H1 (cell line): ENCODE measurements at regions not wholly inside any gene's neighbourhood (a gene's known extent, or its start where the extent isn't known, plus 50 kb on each side); places are given as distances from the start of the nearest gene placed in this dataset.

Source experiments
- CTCF ChIA-PET: fragments of 300-600 bp; sonication (Branson Sonifier 250); formaldehyde crosslinking; loops from one replicate; lab custom pipeline; 2021; ENCODE audit not compliant: partially characterized antibody; lab: Charles Lee
- POLR2A ChIA-PET: fragments of 300-600 bp; sonication (Branson Sonifier 250); formaldehyde crosslinking; loops from one replicate; lab custom pipeline; 2021; ENCODE audit warnings: inconsistent platforms; ENCODE audit not compliant: partially characterized antibody; lab: Charles Lee
- DNase-seq, 2 experiments: peaks; one replicate each; pipeline versions ENCODE4 v3.0.0 to v3.0.0-alpha.2; 2010 to 2022; ENCODE audit warnings: low spot score in 2 of 2, low read depth in 1 of 2, mixed read lengths in 1 of 2
- FAIRE-seq: peaks from 2 replicates; lab custom pipeline; 2011; peaks lifted over from hg19 to GRCh38; lab: Jason Lieb, UNC
- H2AFZ ChIP-seq: 2 replicates; pipeline ENCODE4 v1.8.1; 2012; ENCODE audit warnings: low read length, inconsistent platforms
- H2AK5ac ChIP-seq: 2 replicates; pipeline ENCODE4 v1.6.1; 2013; ENCODE audit warnings: low read depth, low read length
- H2BK120ac ChIP-seq: replicated peaks from 2 replicates; pipeline ENCODE3; 2013; ENCODE audit warnings: low read depth, low read length, inconsistent platforms
- H2BK12ac ChIP-seq: 2 replicates; pipeline ENCODE4 v1.6.1; 2013; ENCODE audit warnings: low read depth, low read length
- H2BK15ac ChIP-seq: 2 replicates; pipeline ENCODE4 v1.6.1; 2013; ENCODE audit warnings: low read length
- H2BK20ac ChIP-seq: 2 replicates; pipeline ENCODE4 v1.6.1; 2013; ENCODE audit warnings: low read length
- H2BK5ac ChIP-seq: 2 replicates; pipeline ENCODE4 v1.6.1; 2013; ENCODE audit warnings: low read depth, low read length
- H3K14ac ChIP-seq: 2 replicates; pipeline ENCODE4 v1.6.1; 2013; ENCODE audit warnings: inconsistent platforms; ENCODE audit not compliant: insufficient read length
- H3K18ac ChIP-seq: 2 replicates; pipeline ENCODE4 v1.6.1; 2013; ENCODE audit warnings: low read length; ENCODE audit errors: extremely low read depth
- H3K23ac ChIP-seq: 2 replicates; pipeline ENCODE4 v1.6.1; 2013; ENCODE audit warnings: inconsistent platforms; ENCODE audit not compliant: insufficient read length
- H3K23me2 ChIP-seq: 2 replicates; pipeline ENCODE4 v1.6.1; 2013; ENCODE audit warnings: low read depth, low read length
- H3K27ac ChIP-seq: 2 replicates; pipeline ENCODE4 v1.6.1; 2011; ENCODE audit warnings: low read depth, low read length, inconsistent platforms
- H3K27me3 ChIP-seq, 4 experiments: replicated peaks in 1 of 4; 1 replicate in 1 of 4; 2 replicates in 3 of 4; pipeline versions ENCODE4 v1.6.1 to v1.8.1; 2011 to 2013; ENCODE audit warnings: low read length in 3 of 4, mild to moderate bottlenecking in 3 of 4, inconsistent platforms in 2 of 4, mixed read lengths in 2 of 4, moderate library complexity in 1 of 4; ENCODE audit not compliant: control insufficient read depth in 3 of 4, insufficient read depth in 3 of 4; ENCODE audit errors: extremely low read depth in 1 of 4
- H3K36me3 ChIP-seq, 4 experiments: 2 replicates each; pipeline versions ENCODE4 v1.6.1 to v1.8.1; 2011 to 2013; ENCODE audit warnings: mild to moderate bottlenecking in 4 of 4, low read length in 3 of 4, moderate library complexity in 2 of 4, control low read depth in 1 of 4, inconsistent platforms in 1 of 4; ENCODE audit not compliant: insufficient read depth in 4 of 4, control insufficient read depth in 2 of 4
- H3K4ac ChIP-seq: replicated peaks from 2 replicates; pipeline ENCODE3; 2013; ENCODE audit warnings: low read length, low read depth, mixed read lengths, inconsistent platforms; ENCODE audit not compliant: insufficient read length
- H3K4me1 ChIP-seq, 4 experiments: replicated peaks in 1 of 4; 1 replicate in 1 of 4; 2 replicates in 3 of 4; pipeline versions ENCODE4 v1.6.1 to v1.8.1; 2011 to 2013; ENCODE audit warnings: low read length in 3 of 4, inconsistent platforms in 2 of 4, mixed read lengths in 1 of 4; ENCODE audit not compliant: insufficient read depth in 4 of 4, control insufficient read depth in 3 of 4
- H3K4me2 ChIP-seq, 2 experiments: 2 replicates each; pipeline versions ENCODE4 v1.6.1 to v1.8.1; 2011 to 2013; ENCODE audit warnings: low read depth in 2 of 2, low read length in 2 of 2, control low read depth in 1 of 2, inconsistent platforms in 1 of 2, mild to moderate bottlenecking in 1 of 2; ENCODE audit not compliant: insufficient read depth in 1 of 2
- H3K4me3 ChIP-seq, 4 experiments: fragments of 200-600, 300-600 bp in 1 of 4; sonication (generic), shearing (Covaris generic), sonication (Bioruptor Twin) in 1 of 4; 2 replicates each; pipeline versions ENCODE4 v1.5.1 to v1.8.1; 2011 to 2016; ENCODE audit warnings: low read length in 4 of 4, low read depth in 3 of 4, control low read depth in 2 of 4, inconsistent platforms in 2 of 4, mild to moderate bottlenecking in 2 of 4, mixed read lengths in 1 of 4, moderate library complexity in 1 of 4; ENCODE audit not compliant: insufficient read depth in 2 of 4; ENCODE audit errors: extremely low read depth in 1 of 4
- H3K56ac ChIP-seq: replicated peaks from 2 replicates; pipeline ENCODE3; 2013; ENCODE audit warnings: low read depth, mild to moderate bottlenecking, mixed read lengths, low read length, inconsistent platforms; ENCODE audit not compliant: insufficient read length
- H3K79me1 ChIP-seq: 2 replicates; pipeline ENCODE4 v1.6.1; 2013; ENCODE audit warnings: low read depth, low read length, control low read depth
- H3K79me2 ChIP-seq, 2 experiments: 2 replicates each; pipeline versions ENCODE4 v1.6.1 to v1.8.1; 2012 to 2013; ENCODE audit warnings: low read length in 2 of 2, mild to moderate bottlenecking in 2 of 2, inconsistent platforms in 1 of 2; ENCODE audit not compliant: insufficient read depth in 2 of 2, control insufficient read depth in 1 of 2
- H3K9ac ChIP-seq, 4 experiments: replicated peaks in 1 of 4; 1 replicate in 1 of 4; 2 replicates in 3 of 4; pipeline versions ENCODE4 v1.6.1 to v1.8.1; 2011 to 2013; ENCODE audit warnings: low read depth in 3 of 4, low read length in 3 of 4, control low read depth in 2 of 4, mild to moderate bottlenecking in 2 of 4, moderate library complexity in 2 of 4, inconsistent platforms in 1 of 4; ENCODE audit errors: extremely low read depth in 1 of 4
- H3K9me3 ChIP-seq, 2 experiments: 2 replicates each; pipeline versions ENCODE4 v1.6.1 to v1.8.1; 2012 to 2013; ENCODE audit warnings: mild to moderate bottlenecking in 2 of 2, moderate library complexity in 2 of 2, control low read depth in 1 of 2, inconsistent platforms in 1 of 2, low read depth in 1 of 2, low read length in 1 of 2, mixed read lengths in 1 of 2; ENCODE audit not compliant: insufficient read depth in 2 of 2
- H4K20me1 ChIP-seq, 2 experiments: replicated peaks in 1 of 2; 2 replicates each; pipeline versions ENCODE3 to v1.8.1; 2011 to 2013; ENCODE audit warnings: inconsistent platforms in 2 of 2, low read length in 2 of 2, mild to moderate bottlenecking in 1 of 2; ENCODE audit not compliant: insufficient read depth in 2 of 2, control insufficient read depth in 1 of 2
- H4K5ac ChIP-seq: 2 replicates; pipeline ENCODE4 v1.6.1; 2013; ENCODE audit warnings: low read length, low read depth, mixed read lengths, inconsistent platforms; ENCODE audit not compliant: insufficient read length
- H4K8ac ChIP-seq: 2 replicates; pipeline ENCODE4 v1.8.0; 2013; ENCODE audit warnings: mild to moderate bottlenecking, moderate library complexity, low read length, inconsistent platforms; ENCODE audit not compliant: insufficient read depth; ENCODE audit errors: extremely low read depth
- H4K91ac ChIP-seq: replicated peaks from 2 replicates; pipeline ENCODE3; 2013; ENCODE audit warnings: low read length, mixed read lengths, inconsistent platforms; ENCODE audit not compliant: insufficient read length
- CBX5 ChIP-seq: fragments of 300-800, 300-1000 bp; sonication (generic); IDR thresholded peaks from 2 replicates; pipeline ENCODE4 v1.7.1; 2016; ENCODE audit warnings: antibody characterized with exemption, low read length, low read depth
- CHD2 ChIP-seq: IDR thresholded peaks from 2 replicates; pipeline ENCODE4 v1.6.1; 2012; ENCODE audit warnings: low read length, improper control_type of control experiment
- CTBP2 ChIP-seq: IDR thresholded peaks from 2 replicates; pipeline ENCODE4 v1.7.0; 2011; ENCODE audit warnings: borderline replicate concordance, mild to moderate bottlenecking, moderate library complexity, mixed read lengths, low read length; ENCODE audit not compliant: insufficient read depth, insufficient read length
- MAFK ChIP-seq: IDR thresholded peaks from 2 replicates; pipeline ENCODE4 v1.6.1; 2012; ENCODE audit warnings: low read depth, mild to moderate bottlenecking, improper control_type of control experiment, low read length
- NANOG ChIP-seq: IDR thresholded peaks from 2 replicates; pipeline ENCODE4 v1.6.1; 2011; ENCODE audit warnings: low read length, low read depth, mild to moderate bottlenecking, inconsistent platforms; ENCODE audit not compliant: insufficient read depth, poor library complexity, severe bottlenecking
- RBBP5 ChIP-seq: IDR thresholded peaks from 2 replicates; pipeline ENCODE4 v1.7.1; 2012; ENCODE audit warnings: low read depth, mild to moderate bottlenecking, inconsistent platforms, low read length, moderate library complexity, borderline replicate concordance
- SP2 ChIP-seq: IDR thresholded peaks from 2 replicates; pipeline ENCODE4 v1.6.1; 2012; ENCODE audit warnings: mild to moderate bottlenecking, low read length, inconsistent platforms
- TAF1 ChIP-seq: IDR thresholded peaks from 2 replicates; pipeline ENCODE4 v1.6.1; 2011; ENCODE audit warnings: mild to moderate bottlenecking, low read depth, low read length
- WGBS, 2 experiments: shearing (Covaris generic) in 1 of 2; methylation state at CpG; one replicate each; pipeline versions ENCODE4 v1.1.6 to v1.1.7; 2013 to 2015; ENCODE audit warnings: low lambda C conversion rate in 2 of 2, mixed read lengths in 2 of 2, inconsistent platforms in 1 of 2, low coverage in 1 of 2, missing lambda C conversion rate in 1 of 2; ENCODE audit not compliant: insufficient replicate concordance in 2 of 2, insufficient coverage in 1 of 2, insufficient read length in 1 of 2; ENCODE audit errors: extremely low coverage in 1 of 2, missing lambda C conversion rate in 1 of 2; 5-methylcytosine and 5-hydroxymethylcytosine counted together
- TF ChIP-seq, protein P1 (sequence below): IDR thresholded peaks from 2 replicates; pipeline ENCODE4 v1.6.1; 2012; ENCODE audit warnings: inconsistent platforms
- TF ChIP-seq, protein P2 (sequence below): IDR thresholded peaks from 2 replicates; pipeline ENCODE4 v1.6.1; 2011; ENCODE audit warnings: low read length, improper control_type of control experiment

DNA sequence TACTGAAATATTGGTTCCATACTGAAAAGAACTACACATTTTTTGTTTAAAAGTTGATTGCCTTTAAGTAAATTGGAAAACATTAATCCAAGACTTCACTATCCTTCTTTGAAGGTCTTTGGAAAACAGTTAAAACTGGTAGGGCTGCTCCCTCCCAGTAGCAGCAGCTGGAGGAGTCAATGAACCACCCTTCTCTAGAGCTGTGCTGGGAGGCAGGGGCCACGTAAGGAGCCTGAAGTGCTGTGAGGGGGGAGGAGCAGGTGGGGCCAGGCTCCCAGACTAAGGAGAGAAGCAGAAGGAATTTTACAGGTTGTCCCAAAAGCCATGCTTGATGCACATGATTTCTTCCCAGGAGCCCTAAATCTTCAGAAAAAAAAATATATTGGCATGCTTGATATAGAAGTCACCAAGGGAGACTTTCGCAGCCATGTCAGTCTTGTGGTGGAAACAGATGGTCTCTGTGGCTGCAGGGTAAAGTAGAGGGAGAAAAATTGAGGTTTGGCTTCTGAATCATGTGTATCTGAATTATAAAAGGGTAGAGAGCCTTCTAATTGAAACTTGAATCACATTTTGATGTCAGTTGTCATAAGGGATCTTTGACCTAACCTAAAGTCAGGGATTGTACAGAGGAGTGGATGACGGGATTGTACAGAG lies 673.2 kb upstream of the FRG1 start:
- Histone ChIP-seq H4K20me1 (no peaks in the 10 kb centered on the region), H3K14ac (no peak overlapping the region), H3K27me3 (no peaks in the 10 kb centered on the region)
- TF ChIP-seq RBBP5 (no peak), TAF1 (no peak), CBX5 (no peak), MAFK (no peak), NANOG (no peak), SP2 (no peak), CTBP2 (no peak), CHD2 (no peak)
- TF ChIP-seq, protein P1, sequence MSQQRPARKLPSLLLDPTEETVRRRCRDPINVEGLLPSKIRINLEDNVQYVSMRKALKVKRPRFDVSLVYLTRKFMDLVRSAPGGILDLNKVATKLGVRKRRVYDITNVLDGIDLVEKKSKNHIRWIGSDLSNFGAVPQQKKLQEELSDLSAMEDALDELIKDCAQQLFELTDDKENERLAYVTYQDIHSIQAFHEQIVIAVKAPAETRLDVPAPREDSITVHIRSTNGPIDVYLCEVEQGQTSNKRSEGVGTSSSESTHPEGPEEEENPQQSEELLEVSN = no peak
- TF ChIP-seq, protein P2, sequence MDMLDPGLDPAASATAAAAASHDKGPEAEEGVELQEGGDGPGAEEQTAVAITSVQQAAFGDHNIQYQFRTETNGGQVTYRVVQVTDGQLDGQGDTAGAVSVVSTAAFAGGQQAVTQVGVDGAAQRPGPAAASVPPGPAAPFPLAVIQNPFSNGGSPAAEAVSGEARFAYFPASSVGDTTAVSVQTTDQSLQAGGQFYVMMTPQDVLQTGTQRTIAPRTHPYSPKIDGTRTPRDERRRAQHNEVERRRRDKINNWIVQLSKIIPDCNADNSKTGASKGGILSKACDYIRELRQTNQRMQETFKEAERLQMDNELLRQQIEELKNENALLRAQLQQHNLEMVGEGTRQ = no peak
- TF ChIP-seq, all 59 proteins: peak for 0
- no peak overlapping the region for H2BK20ac ChIP-seq
- DNase-seq (no peak), FAIRE-seq (no peak)
- no peak overlapping the region for H2AK5ac ChIP-seq
- CTCF ChIA-PET = no interaction called here
- H2AFZ ChIP-seq = 0 out of 2 replicates have a peak overlapping the region, but pooled peaks have one; percentile 37
- H2BK15ac ChIP-seq = no peak overlapping the region
- H3K9ac ChIP-seq = no peak overlapping the region
- no peaks in the 10 kb centered on the region; the same call in 1 of the 2 replicates for H3K23me2 ChIP-seq
- POLR2A ChIA-PET = no interaction called here
- no peaks in the 10 kb centered on the region for H3K79me2 ChIP-seq
- H2BK120ac ChIP-seq = no peak overlapping the region
- WGBS, 2 experiments = 100% methylated on average over 3 of the region's 3 CpGs; no CpG with 5 or more reads in 1 of the 2 experiments
- no peak overlapping the region for H4K8ac ChIP-seq
- no peak overlapping the region for H3K4ac ChIP-seq
- H2BK12ac ChIP-seq = no peak overlapping the region
- no peak overlapping the region for H4K5ac ChIP-seq
- no peak overlapping the region for H3K56ac ChIP-seq
- H3K36me3 ChIP-seq = no peaks in the 10 kb centered on the region
- H3K9me3 ChIP-seq = no peaks in the 10 kb centered on the region
- no peak overlapping the region for H3K4me3 ChIP-seq
- H3K18ac ChIP-seq = no peak overlapping the region
- no peaks in the 10 kb centered on the region for H3K4me1 ChIP-seq
- H3K4me2 ChIP-seq = no peak overlapping the region
- H3K23ac ChIP-seq = no peak overlapping the region
- H3K79me1 ChIP-seq = no peaks in the 10 kb centered on the region
- no peak overlapping the region for H2BK5ac ChIP-seq
- H4K91ac ChIP-seq = no peak overlapping the region
- H3K27ac ChIP-seq = no peak overlapping the region
